Activated naive CD4-positive, alpha-beta T cell treated with Interleukin-2 at 50 U/mL for 16 hours (primary cell): ENCODE measurements at regions not wholly inside any gene's neighbourhood (a gene's known extent, or its start where the extent isn't known, plus 50 kb on each side); places are given as distances from the start of the nearest gene placed in this dataset.

Experiments used
- DNase-seq: peaks from one replicate; pipeline ENCODE4 v3.0.0-alpha.2; 2020

- no peak for DNase-seq
These were observed 338.0 kb upstream of the C1orf87 start for GRCh38 chr1:60411591-60411990.

- DNase-seq, result no peak
These were observed 329.2 kb upstream of the C1orf87 start for GRCh38 chr1:60402816-60403215.

GRCh38 chr1:60402216-60402615 lies 328.6 kb upstream of the C1orf87 start:
- DNase-seq, result no peak

- no peak for DNase-seq
These were observed 320.9 kb upstream of the C1orf87 start for GRCh38 chr1:60394436-60394835.

- DNase-seq, result no peak
These were observed 317.2 kb upstream of the C1orf87 start for GRCh38 chr1:60390593-60391282.

GRCh38 chr1:60388092-60388987 lies 314.8 kb upstream of the C1orf87 start:
- no peak for DNase-seq

- DNase-seq, result no peak
These were observed 313.6 kb upstream of the C1orf87 start for GRCh38 chr1:60387175-60387574.

- no peak for DNase-seq
These were observed 312.7 kb upstream of the C1orf87 start for GRCh38 chr1:60386249-60386648.

GRCh38 chr1:60376196-60376595 lies 302.6 kb upstream of the C1orf87 start:
- no peak for DNase-seq

- DNase-seq, result no peak
These were observed 301.0 kb upstream of the C1orf87 start for GRCh38 chr1:60374537-60374936.

GRCh38 chr1:60367532-60367931 lies 294.0 kb upstream of the C1orf87 start:
- no peak for DNase-seq

GRCh38 chr1:60359431-60359830 lies 285.9 kb upstream of the C1orf87 start:
- no peak for DNase-seq

GRCh38 chr1:60350531-60350930 lies 277.0 kb upstream of the C1orf87 start:
- DNase-seq, result no peak

- DNase-seq, result no peak
These were observed 275.3 kb upstream of the C1orf87 start for GRCh38 chr1:60348884-60349283.

GRCh38 chr1:60345621-60346020 lies 272.1 kb upstream of the C1orf87 start:
- DNase-seq, result no peak

GRCh38 chr1:60345049-60345448 lies 271.5 kb upstream of the C1orf87 start:
- no peak for DNase-seq

GRCh38 chr1:60343736-60344135 lies 270.2 kb upstream of the C1orf87 start:
- no peak for DNase-seq

GRCh38 chr1:60342569-60342968 lies 269.0 kb upstream of the C1orf87 start:
- DNase-seq, result no peak

GRCh38 chr1:60341274-60341673 lies 267.7 kb upstream of the C1orf87 start:
- DNase-seq, result no peak

GRCh38 chr1:60331647-60332046 lies 258.1 kb upstream of the C1orf87 start:
- DNase-seq, result no peak

- no peak for DNase-seq
These were observed 256.1 kb upstream of the C1orf87 start for GRCh38 chr1:60329651-60330050.

- DNase-seq, result no peak
These were observed 238.3 kb upstream of the C1orf87 start for GRCh38 chr1:60311838-60312237.

GRCh38 chr1:60299581-60299980 lies 226.0 kb upstream of the C1orf87 start:
- no peak for DNase-seq

GRCh38 chr1:60298290-60298689 lies 224.7 kb upstream of the C1orf87 start:
- no peak for DNase-seq
